ENCODE measurements at regions not wholly inside any gene's neighbourhood (a gene's known extent, or its start where the extent isn't known, plus 50 kb on each side); places are given as distances from the start of the nearest gene placed in this dataset.

DNA sequence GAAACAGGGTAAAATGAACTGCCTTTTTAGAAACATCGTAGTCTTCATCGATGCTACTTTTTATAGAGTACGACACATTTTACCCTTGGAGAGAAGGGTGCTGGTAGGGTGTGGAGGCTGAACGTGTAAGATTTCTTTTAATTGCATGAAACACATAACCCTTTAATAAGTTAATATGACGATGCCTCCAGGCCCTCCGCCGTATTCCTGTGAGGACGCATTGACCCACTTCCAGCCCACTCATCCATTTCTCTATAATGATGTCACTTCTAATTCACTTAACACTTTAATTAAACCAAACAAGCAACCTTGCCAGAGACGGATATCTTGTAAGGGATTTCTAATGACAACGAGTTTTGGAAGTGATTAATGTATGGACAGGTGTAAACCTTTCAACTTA is 158.7 kb downstream of the IRX2 start:
- FAIRE-seq: no peak
- H3K14ac ChIP-seq (ENCODE audit: insufficient read length): no peak overlapping the region
- H4K5ac ChIP-seq (ENCODE audit: insufficient read length, low read depth, low read length): no peak overlapping the region
- peaks cover 6% of the 10 kb centered on the region; the same call in 1 of the 2 replicates for H3K23me2 ChIP-seq (ENCODE audit: low read depth, low read length)
- no peaks in the 10 kb centered on the region for H3K79me2 ChIP-seq (ENCODE audit: control insufficient read depth in 1 of 2, insufficient read depth in 2 of 2, low read length in 2 of 2)
- no peak overlapping the region for H2BK20ac ChIP-seq (ENCODE audit: low read length)
- H2BK5ac ChIP-seq (ENCODE audit: low read depth, low read length): no peak overlapping the region
- DNase-seq (ENCODE audit: low read depth in 1 of 2, low spot score in 2 of 2): no peak
- H3K18ac ChIP-seq (ENCODE audit: extremely low read depth, low read length): no peak overlapping the region
- no peak overlapping the region for H3K4me2 ChIP-seq (ENCODE audit: insufficient read depth in 1 of 2, low read depth in 2 of 2, low read length in 2 of 2)
- H4K20me1 ChIP-seq (replicated peaks in 1 of 2; ENCODE audit: control insufficient read depth in 1 of 2, insufficient read depth in 2 of 2, low read length in 2 of 2): no peaks in the 10 kb centered on the region
- no peak overlapping the region for H3K27ac ChIP-seq (ENCODE audit: low read depth, low read length)
- ChIA-PET POLR2A (ENCODE audit: partially characterized antibody) (no interaction called here), CTCF (ENCODE audit: partially characterized antibody) (interaction anchor here (1.1 kb wide), 1 partner anchor 29 kb away, joined by 5 read pairs; no protein-coding TSS in a partner anchor)
- H3K4ac ChIP-seq (replicated peaks; ENCODE audit: insufficient read length, low read depth, low read length): no peak overlapping the region
- H3K9me3 ChIP-seq (ENCODE audit: insufficient read depth in 2 of 2, low read depth in 1 of 2, low read length in 1 of 2): no peaks in the 10 kb centered on the region
- no peak overlapping the region for H2BK120ac ChIP-seq (replicated peaks; ENCODE audit: low read depth, low read length)
- no peak overlapping the region for H3K9ac ChIP-seq (replicated peaks in 1 of 4; ENCODE audit: extremely low read depth in 1 of 4, low read depth in 3 of 4, low read length in 3 of 4)
- no peak overlapping the region for H3K4me3 ChIP-seq (ENCODE audit: extremely low read depth in 1 of 4, insufficient read depth in 2 of 4, low read depth in 3 of 4, low read length in 4 of 4)
- no peak overlapping the region for H2AK5ac ChIP-seq (ENCODE audit: low read depth, low read length)
- WGBS, 2 experiments (ENCODE audit: extremely low coverage in 1 of 2, insufficient coverage in 1 of 2, insufficient read length in 1 of 2, insufficient replicate concordance in 2 of 2, low coverage in 1 of 2, low lambda C conversion rate in 2 of 2, missing lambda C conversion rate in 1 of 2): 88% methylated on average over 10 of the region's 10 CpGs; no CpG with 5 or more reads in 1 of the 2 experiments
- H2AFZ ChIP-seq (ENCODE audit: low read length): no peak overlapping the region
- H3K4me1 ChIP-seq (replicated peaks in 1 of 4; ENCODE audit: control insufficient read depth in 3 of 4, insufficient read depth in 4 of 4, low read length in 3 of 4): no peaks in the 10 kb centered on the region; a peak in 1 of 7 replicates
- H2BK15ac ChIP-seq (ENCODE audit: low read length): no peak overlapping the region
- H4K8ac ChIP-seq (ENCODE audit: extremely low read depth, insufficient read depth, low read length): no peak overlapping the region
- H2BK12ac ChIP-seq (ENCODE audit: low read depth, low read length): no peak overlapping the region
- no peak for TF ChIP-seq MAFK (IDR thresholded peaks at IDR 0.05; ENCODE audit: low read depth, low read length)
- TF ChIP-seq, protein P1, sequence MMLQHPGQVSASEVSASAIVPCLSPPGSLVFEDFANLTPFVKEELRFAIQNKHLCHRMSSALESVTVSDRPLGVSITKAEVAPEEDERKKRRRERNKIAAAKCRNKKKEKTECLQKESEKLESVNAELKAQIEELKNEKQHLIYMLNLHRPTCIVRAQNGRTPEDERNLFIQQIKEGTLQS (IDR thresholded peaks at IDR 0.05; ENCODE audit: insufficient read depth, low read depth, low read length): no peak
- TF ChIP-seq EGR1 (IDR thresholded peaks at IDR 0.05; ENCODE audit: borderline replicate concordance, low read depth, low read length): no peak
- no peak overlapping the region for H3K56ac ChIP-seq (replicated peaks; ENCODE audit: insufficient read length, low read depth, low read length)
- H3K36me3 ChIP-seq (ENCODE audit: control insufficient read depth in 2 of 4, insufficient read depth in 4 of 4, low read length in 3 of 4): no peaks in the 10 kb centered on the region; a peak in 1 of 8 replicates
- no peaks in the 10 kb centered on the region for H3K79me1 ChIP-seq (ENCODE audit: low read depth, low read length)
- H3K27me3 ChIP-seq (replicated peaks in 1 of 4; ENCODE audit: control insufficient read depth in 3 of 4, extremely low read depth in 1 of 4, insufficient read depth in 3 of 4, low read length in 3 of 4): no peaks in the 10 kb centered on the region
- no peak overlapping the region for H3K23ac ChIP-seq (ENCODE audit: insufficient read length)
- no peak overlapping the region for H4K91ac ChIP-seq (replicated peaks; ENCODE audit: insufficient read length, low read length)

All from H1 (cell line).